GM10248 (cell line): ENCODE measurements at regions not wholly inside any gene's neighbourhood (a gene's known extent, or its start where the extent isn't known, plus 50 kb on each side); places are given as distances from the start of the nearest gene placed in this dataset.

ENCODE experiments used
- CTCF ChIA-PET: fragments of 300-600 bp; sonication (Branson Sonifier 250); formaldehyde crosslinking; extraction: SDS; loops from one replicate; lab custom pipeline; 2021; ENCODE audit warnings: antibody characterized with exemption; lab: Yijun Ruan, JAX
- POLR2A ChIA-PET: fragments of 350-650 bp; sonication (Branson Sonifier 250); formaldehyde crosslinking; extraction: SDS; loops from one replicate; lab custom pipeline; 2020; ENCODE audit warnings: antibody characterized with exemption; lab: Yijun Ruan, JAX
- DNase-seq: peaks from one replicate; pipeline ENCODE4 v3.0.0; 2012; ENCODE audit errors: extremely low spot score
- TF ChIP-seq, protein P1 (sequence below): IDR thresholded peaks from 2 replicates; pipeline ENCODE4 v1.5.1; 2012; ENCODE audit warnings: mild to moderate bottlenecking, low read depth; ENCODE audit errors: extremely low read depth, missing control alignments, control extremely low read depth

DNA sequence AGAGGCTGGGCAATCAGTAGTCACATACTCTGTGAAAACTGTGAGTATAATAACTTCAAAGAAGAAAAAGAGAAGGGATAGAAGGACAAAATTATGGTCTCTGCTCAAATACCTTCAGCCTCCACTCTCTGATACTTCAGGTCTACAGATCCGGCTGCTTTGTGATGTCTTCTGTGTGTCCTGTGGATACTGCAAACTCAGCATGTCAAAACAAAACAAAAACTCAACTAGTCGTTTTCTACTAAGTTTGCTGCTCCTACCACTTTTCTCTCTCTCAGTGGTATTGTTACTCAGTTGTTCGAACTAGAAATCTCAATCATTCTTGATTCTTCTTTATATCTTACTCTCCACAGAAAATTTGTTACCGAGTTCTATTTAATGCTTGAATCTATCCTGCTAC is 202.4 kb upstream of the ANK2 start:
- TF ChIP-seq, protein P1, sequence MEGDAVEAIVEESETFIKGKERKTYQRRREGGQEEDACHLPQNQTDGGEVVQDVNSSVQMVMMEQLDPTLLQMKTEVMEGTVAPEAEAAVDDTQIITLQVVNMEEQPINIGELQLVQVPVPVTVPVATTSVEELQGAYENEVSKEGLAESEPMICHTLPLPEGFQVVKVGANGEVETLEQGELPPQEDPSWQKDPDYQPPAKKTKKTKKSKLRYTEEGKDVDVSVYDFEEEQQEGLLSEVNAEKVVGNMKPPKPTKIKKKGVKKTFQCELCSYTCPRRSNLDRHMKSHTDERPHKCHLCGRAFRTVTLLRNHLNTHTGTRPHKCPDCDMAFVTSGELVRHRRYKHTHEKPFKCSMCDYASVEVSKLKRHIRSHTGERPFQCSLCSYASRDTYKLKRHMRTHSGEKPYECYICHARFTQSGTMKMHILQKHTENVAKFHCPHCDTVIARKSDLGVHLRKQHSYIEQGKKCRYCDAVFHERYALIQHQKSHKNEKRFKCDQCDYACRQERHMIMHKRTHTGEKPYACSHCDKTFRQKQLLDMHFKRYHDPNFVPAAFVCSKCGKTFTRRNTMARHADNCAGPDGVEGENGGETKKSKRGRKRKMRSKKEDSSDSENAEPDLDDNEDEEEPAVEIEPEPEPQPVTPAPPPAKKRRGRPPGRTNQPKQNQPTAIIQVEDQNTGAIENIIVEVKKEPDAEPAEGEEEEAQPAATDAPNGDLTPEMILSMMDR, result no peak
- DNase-seq, result no peak
- ChIA-PET CTCF (no interaction called here), POLR2A (no interaction called here)

DNA sequence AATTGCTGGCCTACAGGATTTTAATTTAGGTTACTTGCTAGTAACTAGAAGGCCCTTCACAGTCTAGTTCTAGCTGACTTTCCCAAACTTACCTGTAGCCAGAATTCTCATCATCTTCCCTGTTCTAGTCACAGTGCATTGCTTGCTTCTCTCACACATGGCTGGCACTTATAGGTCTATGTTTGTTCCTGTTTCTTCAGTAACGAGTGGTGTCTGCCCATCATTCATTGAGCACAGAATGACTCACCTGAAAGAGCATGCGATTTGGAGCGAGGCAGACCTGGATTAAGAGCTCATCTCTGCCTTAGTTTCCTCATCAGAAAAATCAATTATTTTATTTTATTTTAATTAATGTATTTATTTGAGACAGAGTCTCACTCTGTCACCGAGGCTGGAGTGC is 201.7 kb upstream of the ANK2 start:
- ChIA-PET CTCF (no interaction called here), POLR2A (no interaction called here)
- no peak for DNase-seq
- TF ChIP-seq, protein P1, result no peak

DNA sequence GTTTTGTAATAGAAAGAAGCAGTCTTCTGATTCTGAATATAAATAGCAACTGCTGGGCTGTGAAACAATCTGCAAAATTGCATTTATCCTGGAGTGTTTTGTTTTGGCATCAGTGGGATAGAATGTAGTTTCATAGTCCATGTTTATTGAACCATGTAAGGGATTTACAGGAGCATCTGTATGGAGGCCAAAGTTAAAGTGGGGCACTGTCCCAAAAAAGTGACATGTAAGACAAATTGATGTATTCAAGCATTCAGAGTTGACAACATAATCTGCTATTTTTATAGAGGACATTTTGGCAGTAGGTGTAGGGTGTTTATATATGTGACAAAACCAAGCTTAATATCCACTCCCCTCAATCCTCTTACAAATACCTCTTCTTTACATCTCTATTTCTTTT is 200.5 kb upstream of the ANK2 start:
- no peak for DNase-seq
- POLR2A ChIA-PET, result no interaction called here
- CTCF ChIA-PET, result interaction anchor here (0.7 kb wide), 1 partner anchor 9 kb away, joined by 3 read pairs; no protein-coding TSS in a partner anchor
- TF ChIP-seq, protein P1, result no peak

DNA sequence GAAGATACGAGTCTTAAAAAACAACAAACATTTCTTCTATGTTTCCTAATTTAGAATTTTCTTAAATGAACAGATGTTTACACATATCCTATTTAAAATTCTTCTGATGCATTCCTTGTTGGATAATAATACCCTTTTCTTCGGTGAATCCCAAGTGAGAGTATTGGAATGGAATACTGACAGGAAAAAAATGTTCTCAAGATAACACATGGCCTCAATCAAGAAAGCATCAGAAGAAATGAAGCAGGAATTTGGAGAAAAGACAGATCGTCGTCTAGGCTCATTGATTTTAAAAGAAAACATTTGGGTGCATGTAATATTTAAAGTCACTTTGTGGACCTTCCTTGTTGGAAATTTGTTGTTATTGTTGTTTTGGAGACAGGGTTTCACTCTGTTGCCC is 196.9 kb upstream of the ANK2 start:
- TF ChIP-seq, protein P1, result no peak
- POLR2A ChIA-PET, result no interaction called here
- CTCF ChIA-PET, result no interaction called here
- no peak for DNase-seq

DNA sequence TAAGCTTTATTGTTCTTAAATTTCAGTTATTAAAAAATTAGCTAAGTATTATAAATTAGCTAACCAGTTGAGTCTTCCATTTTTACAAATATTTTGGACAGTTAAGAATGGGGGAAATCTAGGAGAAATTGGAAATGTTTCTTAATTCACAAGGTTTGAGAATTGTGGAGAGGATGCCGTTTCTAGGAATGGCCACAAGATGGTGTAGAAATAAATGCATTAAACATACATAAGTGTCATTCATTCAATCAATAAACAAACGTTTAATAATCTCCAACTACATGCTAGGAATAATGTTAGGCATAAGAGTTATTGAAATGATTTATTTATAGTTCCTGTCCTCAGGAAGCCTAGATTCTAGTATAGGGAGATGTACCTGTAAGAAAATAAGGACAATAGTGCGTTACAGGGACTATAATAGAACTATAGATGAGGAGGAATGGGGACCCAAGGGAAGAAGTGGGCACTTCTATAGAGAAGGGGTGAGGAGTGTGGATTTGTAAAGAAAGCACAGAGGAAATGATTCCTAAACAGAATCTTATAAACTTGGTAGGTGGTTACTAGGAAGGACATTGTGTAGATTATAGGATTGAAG is 195.7 kb upstream of the ANK2 start:
- TF ChIP-seq, protein P1, result peak; percentile 34
- no peak for DNase-seq
- CTCF ChIA-PET, result interaction anchor here (0.7 to 2.3 kb wide), 4 partner anchors 36 to 88 kb away, joined by 3 to 15 read pairs (median 4); no protein-coding TSS in a partner anchor
- POLR2A ChIA-PET, result no interaction called here

DNA sequence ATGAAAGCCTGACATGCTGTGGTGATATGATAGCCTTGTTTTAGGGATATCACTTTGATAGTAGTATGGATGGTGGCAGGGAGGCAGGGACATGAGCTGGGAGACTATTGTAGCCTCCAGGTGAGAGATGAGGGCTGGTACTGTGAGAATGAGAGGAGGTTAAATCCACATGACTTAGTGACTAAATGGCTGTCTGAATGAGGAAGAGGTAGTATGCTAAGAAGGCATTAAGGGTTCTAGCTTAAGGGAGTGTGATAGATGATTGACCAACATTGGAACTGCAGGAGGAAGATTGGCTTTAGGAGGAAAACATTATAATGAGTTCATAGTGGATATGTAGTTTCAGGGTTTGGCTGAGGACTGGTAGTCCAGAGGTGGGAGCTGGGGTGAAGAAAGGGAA is 195.0 kb upstream of the ANK2 start:
- DNase-seq, result no peak
- CTCF ChIA-PET, result interaction anchor here (0.9 to 2.3 kb wide), 6 partner anchors 32 to 97 kb away, joined by 3 to 15 read pairs (median 4); no protein-coding TSS in a partner anchor
- TF ChIP-seq, protein P1, result no peak
- POLR2A ChIA-PET, result no interaction called here
